Activated naive CD4-positive, alpha-beta T cell treated with anti-CD3 and anti-CD28 coated beads, Interleukin-2, amount 50 U/mL, for 72 hours (primary cell): ENCODE measurements at regions not wholly inside any gene's neighbourhood (a gene's known extent, or its start where the extent isn't known, plus 50 kb on each side); places are given as distances from the start of the nearest gene placed in this dataset.
"Not testable (repeated sequence)": the region's sequence is repeated elsewhere in the genome, so short reads cannot be mapped to it uniquely, and the experiment has no call there.

Experiments used
- ATAC-seq, 2 donors: fragments of 150-1000 bp; cut with Tn5 transposase; 2 replicates each; pipeline ENCODE4 v1.10.0; 2021; ENCODE audit warnings: mild to moderate bottlenecking in 2 of 2, moderate library complexity in 2 of 2
- DNase-seq, 2 donors: peaks; one replicate each; pipeline ENCODE4 v3.0.0; 2021 to 2022; ENCODE audit warnings: low spot score in 2 of 2
- H3K27ac Mint-ChIP-seq, 2 donors: one replicate each; pipeline ENCODE4 v1.8.0; 2022; ENCODE audit warnings: mild to moderate bottlenecking in 2 of 2, mixed read lengths in 2 of 2
- H3K36me3 Mint-ChIP-seq, 2 donors: one replicate each; pipeline ENCODE4 v1.8.0; 2022; ENCODE audit warnings: mixed read lengths in 2 of 2
- H3K9me3 Mint-ChIP-seq, 2 donors: one replicate each; pipeline ENCODE4 v1.8.0; 2022; ENCODE audit warnings: mixed read lengths in 2 of 2

GRCh38 chr4:106793933-106794332, 242.2 kb downstream of the DKK2 start:
- Mint-ChIP-seq H3K9me3 (peaks cover 10 to 11% of the 10 kb centered on the region in 2 donors), H3K27ac (no peak overlapping the region), H3K36me3 (no peaks in the 10 kb centered on the region)
- ATAC-seq: no peak
- no peak for DNase-seq

DNA sequence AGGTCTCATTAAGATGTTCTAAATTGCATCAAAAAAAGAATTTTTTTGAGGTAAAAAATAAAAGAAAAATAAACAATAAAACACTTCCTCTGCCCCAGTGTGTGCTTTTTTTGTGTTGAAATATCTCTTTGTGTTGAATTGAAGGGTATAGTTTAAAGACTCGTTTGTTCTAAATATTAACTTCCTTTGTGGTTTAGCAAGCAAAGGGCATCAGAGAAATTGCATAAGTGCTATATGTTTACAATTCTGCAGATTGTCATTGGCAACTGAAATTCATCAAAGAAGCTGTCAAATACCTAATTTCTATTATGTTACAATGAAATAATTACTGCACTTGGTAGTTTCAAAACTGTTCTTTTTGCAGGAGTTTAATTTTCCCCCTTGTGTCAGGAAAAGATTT, 260.5 kb downstream of the DKK2 start:
- no peak overlapping the region for H3K27ac Mint-ChIP-seq
- ATAC-seq: no peak
- no peaks in the 10 kb centered on the region for H3K36me3 Mint-ChIP-seq
- H3K9me3 Mint-ChIP-seq: peaks cover 11 to 14% of the 10 kb centered on the region in 2 donors
- no peak for DNase-seq

GRCh38 chr4:106774055-106774454, 262.1 kb downstream of the DKK2 start:
- DNase-seq, H3K27ac Mint-ChIP-seq, H3K36me3 Mint-ChIP-seq, ATAC-seq: not testable (repeated sequence)
- H3K9me3 Mint-ChIP-seq: peaks cover 12 to 22% of the 10 kb centered on the region in 2 donors

DNA sequence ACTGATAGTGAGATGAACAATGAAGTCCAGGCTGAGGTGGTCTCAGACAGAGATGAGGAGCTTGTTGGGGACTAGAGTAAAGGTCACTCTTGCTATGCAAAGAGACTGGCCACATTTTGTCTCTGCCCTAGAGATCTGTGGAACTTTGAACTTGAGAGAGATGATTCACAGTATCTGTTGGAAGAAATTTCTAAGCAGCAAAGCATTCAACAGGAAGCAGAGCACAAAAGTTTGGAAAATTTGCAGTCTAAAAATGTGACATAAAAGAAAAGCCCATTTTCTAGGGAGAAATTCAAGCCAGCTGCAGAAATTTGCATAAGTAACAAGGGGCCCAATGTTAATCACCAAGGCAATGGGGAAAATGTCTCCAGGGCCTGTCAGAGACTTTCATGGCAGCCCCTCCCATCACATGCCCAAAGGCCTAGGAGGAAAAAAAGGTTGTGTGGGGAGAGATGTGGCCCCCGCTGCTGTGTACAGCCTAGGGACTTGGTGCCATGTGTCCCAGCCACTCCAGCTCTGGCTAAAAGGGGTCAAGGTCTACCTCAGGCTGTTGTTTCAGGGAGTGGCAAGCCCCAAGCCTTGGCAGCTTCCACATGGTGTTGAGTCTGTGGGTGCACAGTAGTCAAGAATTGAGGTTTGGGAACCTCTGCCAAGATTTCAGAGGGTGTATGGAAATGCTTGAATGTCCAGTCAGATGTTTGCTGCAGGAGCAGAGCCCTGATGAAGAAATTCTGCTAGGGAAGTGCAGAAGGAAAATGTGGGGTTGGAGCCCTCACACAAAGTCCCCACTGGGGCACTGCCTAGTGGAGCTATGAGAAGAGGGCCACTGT, 262.8 kb downstream of the DKK2 start:
- peaks cover 12 to 19% of the 10 kb centered on the region in 2 donors for H3K9me3 Mint-ChIP-seq
- ATAC-seq: no peak
- H3K36me3 Mint-ChIP-seq: no peaks in the 10 kb centered on the region
- DNase-seq: no peak
- H3K27ac Mint-ChIP-seq: no peak overlapping the region

DNA sequence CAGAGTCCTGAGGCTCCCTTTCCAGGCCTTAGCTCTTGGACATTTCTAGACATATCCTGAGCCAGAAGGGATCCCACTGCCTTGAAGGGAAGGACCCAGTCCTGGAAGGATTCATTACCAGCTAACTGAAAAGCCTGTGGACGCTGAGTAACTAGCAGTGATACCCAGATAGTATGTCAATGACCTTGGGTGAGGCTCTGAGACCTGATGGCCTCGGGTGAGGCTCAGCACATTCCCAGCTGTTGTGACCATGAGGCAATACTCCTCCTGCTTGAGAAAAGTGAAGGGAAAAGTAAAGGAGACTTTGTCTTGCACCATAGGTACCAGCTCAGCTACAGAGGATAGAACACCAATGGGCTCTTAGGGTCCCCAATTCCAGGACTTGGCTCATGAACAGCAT, 268.1 kb downstream of the DKK2 start:
- Mint-ChIP-seq H3K9me3 (peaks cover 12 to 18% of the 10 kb centered on the region in 2 donors), H3K27ac (no peak overlapping the region), H3K36me3 (no peaks in the 10 kb centered on the region)
- ATAC-seq (no peak), DNase-seq (no peak)

GRCh38 chr4:106766519-106766918, 269.6 kb downstream of the DKK2 start:
- Mint-ChIP-seq H3K9me3 (peaks cover 6 to 12% of the 10 kb centered on the region in 2 donors), H3K27ac (no peak overlapping the region), H3K36me3 (no peaks in the 10 kb centered on the region)
- ATAC-seq (no peak), DNase-seq (no peak)

DNA sequence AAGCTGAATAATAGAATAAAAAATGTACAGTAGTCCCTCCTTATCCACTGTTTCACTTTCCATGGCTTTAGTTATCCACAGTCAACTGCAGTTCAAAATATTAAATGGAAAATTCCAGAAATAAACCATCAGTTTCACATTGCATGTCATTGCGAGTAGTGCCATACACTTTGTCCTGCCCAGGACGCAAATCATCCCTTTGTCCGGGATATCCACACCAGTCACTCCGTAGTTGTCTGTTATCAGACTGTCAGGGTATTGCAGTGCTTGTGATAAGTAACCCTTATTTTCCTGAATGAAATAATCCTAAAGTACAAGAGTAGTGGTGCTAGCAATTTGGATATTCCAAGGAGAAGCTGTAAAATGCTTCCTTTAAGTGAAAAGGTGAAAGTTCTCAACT, 271.3 kb downstream of the DKK2 start:
- Mint-ChIP-seq H3K36me3 (no peaks in the 10 kb centered on the region), H3K27ac (no peak overlapping the region), H3K9me3 (peaks cover 6 to 7% of the 10 kb centered on the region in 2 donors)
- ATAC-seq: no peak
- DNase-seq: no peak

DNA sequence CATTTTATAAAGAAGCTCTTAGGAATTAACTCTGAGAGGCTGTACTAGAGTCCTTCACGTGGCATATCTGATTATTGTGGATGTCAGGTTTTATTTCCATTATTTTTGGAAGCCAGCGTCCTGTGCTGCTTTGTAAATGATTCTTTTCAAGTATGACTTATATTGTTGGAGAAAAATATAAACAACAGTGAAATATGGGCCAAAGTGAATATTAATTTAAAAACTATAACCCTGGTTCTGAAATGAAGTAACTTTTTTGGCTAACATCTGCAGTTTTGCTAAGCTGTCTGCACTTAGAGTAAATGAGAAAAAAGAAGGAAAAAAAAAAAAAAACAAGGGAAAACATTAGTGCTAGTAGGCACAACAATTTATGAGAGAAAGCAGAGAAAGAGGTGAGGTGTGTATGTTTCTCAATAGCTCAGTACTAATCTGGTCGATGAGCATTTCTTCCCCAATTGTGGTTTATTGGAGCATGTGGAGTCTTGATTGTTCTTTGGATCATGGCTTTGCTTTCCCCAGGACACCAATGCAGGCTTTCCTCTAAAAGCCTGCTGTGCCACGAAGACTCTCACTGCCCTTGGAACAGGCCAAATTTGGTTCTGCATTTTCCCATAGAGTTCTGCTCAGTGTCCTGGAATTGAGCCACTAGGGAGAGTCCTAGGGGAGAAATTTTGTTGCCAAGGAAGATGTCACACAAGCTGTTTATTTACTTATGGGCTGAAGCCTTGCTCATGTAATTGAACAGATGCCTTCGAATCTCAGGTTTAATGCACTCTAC, 273.3 kb downstream of the DKK2 start:
- H3K9me3 Mint-ChIP-seq: no peaks in the 10 kb centered on the region
- no peak for ATAC-seq
- H3K27ac Mint-ChIP-seq: no peak overlapping the region
- DNase-seq: no peak
- H3K36me3 Mint-ChIP-seq: no peaks in the 10 kb centered on the region

- Mint-ChIP-seq H3K9me3 (no peaks in the 10 kb centered on the region), H3K36me3 (no peaks in the 10 kb centered on the region), H3K27ac (no peak overlapping the region)
- DNase-seq (no peak), ATAC-seq (no peak)
Observed at GRCh38 chr4:106753426-106753825, 282.7 kb downstream of the DKK2 start.

- H3K36me3 Mint-ChIP-seq: no peaks in the 10 kb centered on the region
- H3K27ac Mint-ChIP-seq: no peak overlapping the region
- ATAC-seq: no peak
- H3K9me3 Mint-ChIP-seq: peaks cover 0 to 5% of the 10 kb centered on the region in 2 donors
- DNase-seq: no peak
Observed at GRCh38 chr4:106746451-106746850, 289.7 kb downstream of the DKK2 start.

GRCh38 chr4:106738121-106738520, 298.0 kb downstream of the DKK2 start:
- ATAC-seq (no peak), DNase-seq (no peak)
- Mint-ChIP-seq H3K27ac (no peak overlapping the region), H3K36me3 (no peaks in the 10 kb centered on the region), H3K9me3 (peaks cover 0 to 5% of the 10 kb centered on the region in 2 donors)

- DNase-seq (no peak), ATAC-seq (no peak)
- Mint-ChIP-seq H3K36me3 (no peaks in the 10 kb centered on the region), H3K9me3 (peaks cover 6% of the 10 kb centered on the region in 2 donors), H3K27ac (no peak overlapping the region)
Observed at GRCh38 chr4:106718548-106718947, 317.6 kb downstream of the DKK2 start.

DNA sequence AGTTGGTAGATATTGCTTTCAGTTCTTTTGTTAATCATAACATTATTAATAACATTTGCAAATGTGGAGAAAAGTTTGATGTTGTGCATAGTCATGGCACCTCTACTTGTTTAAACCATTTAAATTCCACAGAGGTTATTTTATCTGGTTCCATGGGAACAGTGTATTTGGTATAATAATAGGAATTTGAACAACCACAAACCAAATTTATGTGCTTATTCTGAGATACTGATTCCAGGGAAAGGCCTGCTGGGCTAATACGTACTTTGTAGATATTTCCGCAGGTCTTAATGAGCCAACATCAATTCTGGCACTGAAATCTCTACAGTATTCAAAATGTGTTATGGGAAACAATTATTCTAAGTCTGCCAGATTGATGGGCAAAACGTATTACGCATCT, 319.0 kb downstream of the DKK2 start:
- no peak for DNase-seq

DNA sequence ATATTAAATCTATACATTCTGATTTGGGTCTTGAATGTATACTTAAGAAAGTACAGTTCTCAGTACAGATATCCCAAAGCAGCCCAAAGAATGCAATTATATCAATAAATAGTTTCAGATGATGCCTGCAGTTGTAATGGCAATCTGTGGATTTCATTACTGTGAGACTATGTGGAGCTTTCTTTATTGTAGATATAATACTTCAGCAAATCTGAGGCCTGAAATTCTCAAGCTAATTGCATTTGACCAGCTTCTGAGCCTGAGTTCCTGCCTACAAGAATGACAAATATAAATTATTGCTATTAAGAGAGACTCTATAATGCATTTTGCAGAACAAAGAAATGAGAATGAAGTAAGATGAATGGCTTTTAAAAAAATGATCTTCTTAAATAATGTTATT, 320.3 kb downstream of the DKK2 start:
- no peak for DNase-seq
- no peak for ATAC-seq
- H3K36me3 Mint-ChIP-seq: no peaks in the 10 kb centered on the region
- peaks cover 13% of the 10 kb centered on the region in 2 donors for H3K9me3 Mint-ChIP-seq
- no peak overlapping the region for H3K27ac Mint-ChIP-seq

More for the DNA sequence above, 319.0 kb downstream of the DKK2 start:
- no peaks in the 10 kb centered on the region for H3K36me3 Mint-ChIP-seq
- no peak for ATAC-seq
- H3K9me3 Mint-ChIP-seq: peaks cover 13% of the 10 kb centered on the region in 2 donors
- no peak overlapping the region for H3K27ac Mint-ChIP-seq

- DNase-seq (no peak), ATAC-seq (no peak)
- peaks cover 12% of the 10 kb centered on the region in 2 donors for H3K9me3 Mint-ChIP-seq
- no peaks in the 10 kb centered on the region for H3K36me3 Mint-ChIP-seq
- no peak overlapping the region for H3K27ac Mint-ChIP-seq
Observed at GRCh38 chr4:106708464-106708816, 327.7 kb downstream of the DKK2 start.

DNA sequence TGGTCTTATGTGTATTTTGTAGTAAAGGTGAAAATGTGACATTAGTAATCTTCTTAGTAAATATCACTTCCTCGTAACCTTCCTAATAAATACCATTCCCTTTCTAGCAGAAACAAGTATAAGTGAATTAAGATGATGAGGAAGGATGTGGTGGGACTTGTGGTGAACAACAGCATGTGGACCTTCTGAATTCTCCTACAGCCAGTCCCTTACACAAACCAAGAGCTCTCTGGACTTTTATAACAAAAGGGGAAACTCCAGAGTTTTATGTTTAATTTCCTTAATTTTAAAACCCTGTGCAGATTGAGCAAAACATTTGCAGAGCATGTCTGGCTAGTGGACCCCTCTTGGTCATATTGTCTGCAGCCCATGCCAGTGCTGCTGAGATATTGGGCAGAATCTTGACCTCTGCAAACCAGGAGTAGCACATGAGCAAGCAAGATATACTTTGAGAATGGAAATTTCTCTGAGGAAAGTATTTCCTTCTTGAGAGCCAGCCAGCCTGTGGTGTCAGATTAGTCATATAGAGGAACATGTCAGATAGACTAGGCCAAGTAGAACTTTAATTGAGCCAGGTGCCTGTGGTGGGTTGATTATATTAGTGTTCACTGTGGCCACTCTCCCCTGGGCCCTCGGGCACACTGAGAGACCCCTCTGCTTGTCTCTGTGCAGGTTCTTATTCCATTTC, 328.2 kb downstream of the DKK2 start:
- ATAC-seq: no peak

GRCh38 chr4:106704253-106704870, 331.8 kb downstream of the DKK2 start:
- Mint-ChIP-seq H3K9me3 (peaks cover 7 to 13% of the 10 kb centered on the region in 2 donors), H3K27ac (no peak overlapping the region), H3K36me3 (no peaks in the 10 kb centered on the region)
- ATAC-seq (no peak), DNase-seq (no peak)

More for the DNA sequence above, 328.2 kb downstream of the DKK2 start:
- DNase-seq: no peak
- Mint-ChIP-seq H3K36me3 (no peaks in the 10 kb centered on the region), H3K27ac (no peak overlapping the region), H3K9me3 (peaks cover 7 to 9% of the 10 kb centered on the region in 2 donors)
